SH-SY5Y (cell line): ENCODE measurements at regions not wholly inside any gene's neighbourhood (a gene's known extent, or its start where the extent isn't known, plus 50 kb on each side); places are given as distances from the start of the nearest gene placed in this dataset.

Source experiments
- GATA2 ChIP-seq: IDR thresholded peaks from 2 replicates; pipeline ENCODE4 v1.6.1; 2011; ENCODE audit warnings: mild to moderate bottlenecking, low read depth, low read length
- GATA3 ChIP-seq: IDR thresholded peaks from 2 replicates; pipeline ENCODE4 v1.6.1; 2011; ENCODE audit warnings: low read depth, mild to moderate bottlenecking, low read length, moderate library complexity

- TF ChIP-seq GATA2 (no peak), GATA3 (no peak)
These were observed 460.0 kb upstream of the FAM241A start for GRCh38 chr4:111685205-111685604.
